ENCODE measurements at regions not wholly inside any gene's neighbourhood (a gene's known extent, or its start where the extent isn't known, plus 50 kb on each side); places are given as distances from the start of the nearest gene placed in this dataset.

DNA sequence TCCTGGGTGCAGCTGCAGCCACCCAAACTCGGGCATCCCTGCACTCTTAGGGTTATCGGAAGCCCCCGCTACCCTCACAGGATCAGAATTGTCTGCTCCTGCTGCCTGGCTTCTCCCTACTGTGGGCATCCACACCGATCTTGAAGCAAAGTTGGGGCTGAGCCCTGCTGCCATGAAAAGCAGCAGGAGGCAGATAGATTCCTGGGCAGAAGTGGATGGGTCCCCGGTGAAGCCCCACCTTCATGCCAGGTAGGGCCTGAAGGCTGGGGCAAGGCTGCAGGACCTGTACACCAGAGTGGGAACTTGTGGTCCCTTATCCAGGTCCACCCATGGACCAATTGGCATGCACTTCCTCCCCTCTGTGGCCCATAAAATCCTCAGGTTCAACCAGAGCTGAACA, 922.6 kb upstream of the KCND2 start:
- Histone ChIP-seq H3K36me3 (ENCODE audit: insufficient read depth in 1 of 2, low read depth in 1 of 2) (no peaks in the 10 kb centered on the region), H3K4me3 (no peak overlapping the region), H3K4me1 (no peaks in the 10 kb centered on the region), H3K9me3 (no peaks in the 10 kb centered on the region), H3K27me3 (ENCODE audit: insufficient read depth in 3 of 3, low read length in 2 of 3) (no peaks in the 10 kb centered on the region), H3K27ac (no peak overlapping the region)
- intact Hi-C loops (cut with DNase I), result no loop called here
- TF ChIP-seq, protein P1, sequence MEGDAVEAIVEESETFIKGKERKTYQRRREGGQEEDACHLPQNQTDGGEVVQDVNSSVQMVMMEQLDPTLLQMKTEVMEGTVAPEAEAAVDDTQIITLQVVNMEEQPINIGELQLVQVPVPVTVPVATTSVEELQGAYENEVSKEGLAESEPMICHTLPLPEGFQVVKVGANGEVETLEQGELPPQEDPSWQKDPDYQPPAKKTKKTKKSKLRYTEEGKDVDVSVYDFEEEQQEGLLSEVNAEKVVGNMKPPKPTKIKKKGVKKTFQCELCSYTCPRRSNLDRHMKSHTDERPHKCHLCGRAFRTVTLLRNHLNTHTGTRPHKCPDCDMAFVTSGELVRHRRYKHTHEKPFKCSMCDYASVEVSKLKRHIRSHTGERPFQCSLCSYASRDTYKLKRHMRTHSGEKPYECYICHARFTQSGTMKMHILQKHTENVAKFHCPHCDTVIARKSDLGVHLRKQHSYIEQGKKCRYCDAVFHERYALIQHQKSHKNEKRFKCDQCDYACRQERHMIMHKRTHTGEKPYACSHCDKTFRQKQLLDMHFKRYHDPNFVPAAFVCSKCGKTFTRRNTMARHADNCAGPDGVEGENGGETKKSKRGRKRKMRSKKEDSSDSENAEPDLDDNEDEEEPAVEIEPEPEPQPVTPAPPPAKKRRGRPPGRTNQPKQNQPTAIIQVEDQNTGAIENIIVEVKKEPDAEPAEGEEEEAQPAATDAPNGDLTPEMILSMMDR (IDR thresholded peaks at IDR 0.05), result no peak
- ATAC-seq (no peak), DNase-seq (no peak)
- 83 to 94% (median 93%) methylated on average over 5 of the region's 5 CpGs for WGBS, 3 donors

- TF ChIP-seq, protein P1 (IDR thresholded peaks at IDR 0.05), result no peak
- Histone ChIP-seq H3K4me3 (no peak overlapping the region), H3K9me3 (no peaks in the 10 kb centered on the region), H3K27me3 (ENCODE audit: insufficient read depth in 3 of 3, low read length in 2 of 3) (no peaks in the 10 kb centered on the region), H3K27ac (no peak overlapping the region), H3K36me3 (ENCODE audit: insufficient read depth in 1 of 2, low read depth in 1 of 2) (no peaks in the 10 kb centered on the region), H3K4me1 (no peaks in the 10 kb centered on the region)
- WGBS, 3 donors, result 84 to 86% (median 86%) methylated on average over 8 of the region's 8 CpGs
- DNase-seq (no peak), ATAC-seq (no peak)
- intact Hi-C loops (cut with DNase I), result no loop called here
Observed at GRCh38 chr7:119351320-119351719, 921.7 kb upstream of the KCND2 start.

DNA sequence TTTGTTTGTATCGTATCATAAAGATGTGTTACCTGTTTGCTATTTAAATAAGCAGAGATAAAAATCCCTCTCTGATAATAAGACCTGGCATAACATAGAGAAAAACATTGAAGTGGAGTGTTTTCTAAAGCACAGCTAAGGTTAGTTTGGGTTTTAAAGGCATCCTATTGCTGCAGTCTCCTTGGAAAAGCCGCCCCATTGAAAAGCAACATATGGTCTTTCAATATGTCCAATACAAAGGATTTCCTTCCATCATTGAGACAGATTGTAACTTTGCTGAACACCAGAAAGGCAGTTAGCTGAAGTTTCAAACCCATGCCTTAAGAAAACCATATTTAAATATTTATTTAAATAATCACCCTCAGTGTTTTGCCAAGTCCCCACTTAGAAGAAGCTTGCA, 898.5 kb upstream of the KCND2 start:
- ATAC-seq (no peak), DNase-seq (no peak)
- no peak overlapping the region for H3K4me3 ChIP-seq
- TF ChIP-seq, protein P1 (IDR thresholded peaks at IDR 0.05), result no peak
- no peaks in the 10 kb centered on the region for H3K9me3 ChIP-seq
- no peaks in the 10 kb centered on the region for H3K4me1 ChIP-seq
- no peaks in the 10 kb centered on the region for H3K36me3 ChIP-seq (ENCODE audit: insufficient read depth in 1 of 2, low read depth in 1 of 2)
- WGBS, 3 donors, result 86 to 91% (median 86%) methylated on average over 2 of the region's 2 CpGs
- intact Hi-C loops (cut with DNase I), result no loop called here
- H3K27me3 ChIP-seq (ENCODE audit: insufficient read depth in 3 of 3, low read length in 2 of 3), result no peaks in the 10 kb centered on the region
- no peak overlapping the region for H3K27ac ChIP-seq

- WGBS, 3 donors, result 76 to 91% (median 84%) methylated on average over 1 of the region's 1 CpG
- Histone ChIP-seq H3K4me3 (no peak overlapping the region), H3K9me3 (no peaks in the 10 kb centered on the region), H3K27ac (no peak overlapping the region), H3K36me3 (ENCODE audit: insufficient read depth in 1 of 2, low read depth in 1 of 2) (no peaks in the 10 kb centered on the region), H3K27me3 (ENCODE audit: insufficient read depth in 3 of 3, low read length in 2 of 3) (no peaks in the 10 kb centered on the region), H3K4me1 (no peaks in the 10 kb centered on the region)
- TF ChIP-seq, protein P1 (IDR thresholded peaks at IDR 0.05), result no peak
- DNase-seq, result no peak
- no peak for ATAC-seq
- intact Hi-C loops (cut with DNase I), result no loop called here
Observed at GRCh38 chr7:119377861-119378260, 895.1 kb upstream of the KCND2 start.

- no peak overlapping the region for H3K27ac ChIP-seq
- H3K36me3 ChIP-seq (ENCODE audit: insufficient read depth in 1 of 2, low read depth in 1 of 2), result no peaks in the 10 kb centered on the region
- H3K4me1 ChIP-seq, result no peaks in the 10 kb centered on the region
- DNase-seq (no peak), ATAC-seq (no peak)
- H3K9me3 ChIP-seq, result no peaks in the 10 kb centered on the region
- H3K4me3 ChIP-seq, result no peak overlapping the region
- intact Hi-C loops (cut with DNase I), result no loop called here
- H3K27me3 ChIP-seq (ENCODE audit: insufficient read depth in 3 of 3, low read length in 2 of 3), result no peaks in the 10 kb centered on the region
- TF ChIP-seq, protein P1 (IDR thresholded peaks at IDR 0.05), result no peak
Observed at GRCh38 chr7:119382726-119383125, 890.2 kb upstream of the KCND2 start.
